Right renal cortex interstitium (tissue), 3 donors: ENCODE measurements at regions not wholly inside any gene's neighbourhood (a gene's known extent, or its start where the extent isn't known, plus 50 kb on each side); places are given as distances from the start of the nearest gene placed in this dataset.

Source experiments
- DNase-seq, 3 donors: peaks; one replicate each; pipeline ENCODE4 v3.0.0-alpha.2; 2013; ENCODE audit warnings: low read depth in 3 of 3, low spot score in 2 of 3

DNA sequence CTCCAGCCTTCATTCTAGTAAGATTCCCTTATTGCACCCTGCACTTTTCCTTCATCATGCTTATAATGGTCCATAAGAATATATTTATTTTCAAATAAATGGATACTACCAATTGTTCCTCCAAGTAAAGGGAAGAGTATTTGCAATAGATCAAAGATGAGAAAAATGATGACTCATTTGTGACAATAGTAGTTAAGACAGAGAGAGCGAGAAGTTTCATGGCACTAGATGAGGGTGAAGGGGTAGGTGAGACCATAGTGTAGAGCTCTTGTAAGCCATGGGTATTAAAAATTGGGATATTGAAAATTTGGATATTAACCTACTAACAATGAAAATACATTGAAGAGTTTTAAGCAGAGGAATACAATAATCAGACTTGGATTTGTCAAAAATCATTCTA is 404.6 kb downstream of the EFNA5 start:
- no peak for DNase-seq

- DNase-seq, result no peak
Measured at GRCh38 chr5:107265193-107265592, 405.5 kb downstream of the EFNA5 start.

DNA sequence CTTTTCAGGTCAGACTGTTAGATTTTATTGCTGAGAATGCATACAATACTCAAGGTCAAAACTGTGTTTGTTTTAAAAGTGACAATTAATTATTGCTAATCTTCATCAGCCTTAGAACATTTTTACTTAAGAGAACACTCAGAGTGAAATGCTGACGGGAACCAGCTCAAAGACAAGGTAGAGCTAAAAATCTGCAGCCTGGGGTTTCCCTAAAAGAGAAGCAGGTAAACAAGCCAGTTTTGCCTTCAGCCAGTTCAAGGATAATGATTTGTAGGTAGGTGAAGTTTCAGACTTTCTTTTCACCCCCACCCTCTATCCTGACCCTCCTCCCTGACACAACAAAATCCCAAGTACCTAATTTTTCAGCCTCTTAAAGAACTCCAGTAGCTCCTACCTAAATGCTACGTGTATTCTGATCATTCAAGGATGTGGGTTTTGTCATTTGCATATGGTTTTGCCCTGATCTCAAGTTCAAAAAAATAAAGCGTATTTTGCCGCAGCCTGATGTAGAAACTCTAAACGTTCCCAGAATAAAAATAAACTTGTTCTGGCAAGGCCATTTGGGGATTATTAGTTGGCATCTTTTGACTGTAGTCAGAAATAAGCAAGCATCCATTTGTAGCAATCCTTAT is 407.2 kb downstream of the EFNA5 start:
- no peak for DNase-seq

DNA sequence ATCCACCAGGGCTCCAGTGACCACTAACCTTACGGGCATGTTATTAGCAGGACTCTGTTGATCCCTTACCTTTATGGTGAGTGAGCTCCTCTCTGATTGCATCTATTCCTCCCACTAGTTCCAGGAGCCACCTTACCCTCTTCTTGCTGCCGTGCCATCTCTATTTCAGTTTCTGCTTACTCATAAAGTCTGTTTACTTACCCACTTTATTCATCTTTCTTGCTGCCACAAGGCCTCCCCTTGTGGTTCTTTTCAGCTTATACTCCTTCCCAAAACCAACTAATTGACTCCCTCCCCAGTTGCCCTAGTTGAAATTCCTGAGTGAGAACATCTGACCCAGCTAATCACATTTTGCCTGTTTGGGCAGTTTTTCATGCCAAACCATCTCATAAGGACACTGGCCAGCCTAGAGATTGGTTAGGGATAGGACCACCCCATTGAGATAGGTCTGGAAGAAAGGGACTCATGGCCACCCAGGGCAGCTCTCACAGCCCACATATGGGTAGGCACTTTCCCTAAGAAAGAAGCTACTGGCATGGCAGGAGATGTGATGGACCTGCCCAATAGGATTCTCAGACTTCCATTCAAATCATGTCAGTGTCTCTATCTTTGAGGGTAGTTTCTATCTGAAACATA is 412.7 kb downstream of the EFNA5 start:
- DNase-seq, result no peak

- DNase-seq, result no peak
Measured at GRCh38 chr5:107254902-107255234, 415.9 kb downstream of the EFNA5 start.

GRCh38 chr5:107254214-107254901 is 416.4 kb downstream of the EFNA5 start:
- DNase-seq, result no peak

- peak in 2 of 3 donors; percentile 25 to 49 for DNase-seq
Measured at GRCh38 chr5:107253246-107253645, 417.5 kb downstream of the EFNA5 start.

DNA sequence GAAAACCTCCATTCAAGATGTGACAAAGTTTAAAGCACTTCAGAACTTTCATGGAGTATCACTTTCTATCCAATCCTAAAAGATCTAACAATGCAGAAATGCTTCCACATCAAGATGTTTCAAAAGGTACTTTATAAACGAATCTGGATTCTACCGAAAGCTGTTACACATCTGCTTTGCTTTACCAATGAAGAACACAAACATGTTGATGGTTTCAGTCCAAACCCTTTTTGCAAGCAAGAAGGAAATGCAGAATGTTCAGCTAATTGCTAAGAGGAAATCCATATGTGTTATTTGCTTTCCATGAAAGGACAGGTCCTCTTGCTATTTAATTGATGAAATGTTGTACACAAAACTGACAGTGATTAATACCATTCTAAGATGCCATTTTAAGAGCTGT is 419.6 kb downstream of the EFNA5 start:
- DNase-seq, result no peak

GRCh38 chr5:107248066-107248695 is 422.6 kb downstream of the EFNA5 start:
- no peak for DNase-seq

DNA sequence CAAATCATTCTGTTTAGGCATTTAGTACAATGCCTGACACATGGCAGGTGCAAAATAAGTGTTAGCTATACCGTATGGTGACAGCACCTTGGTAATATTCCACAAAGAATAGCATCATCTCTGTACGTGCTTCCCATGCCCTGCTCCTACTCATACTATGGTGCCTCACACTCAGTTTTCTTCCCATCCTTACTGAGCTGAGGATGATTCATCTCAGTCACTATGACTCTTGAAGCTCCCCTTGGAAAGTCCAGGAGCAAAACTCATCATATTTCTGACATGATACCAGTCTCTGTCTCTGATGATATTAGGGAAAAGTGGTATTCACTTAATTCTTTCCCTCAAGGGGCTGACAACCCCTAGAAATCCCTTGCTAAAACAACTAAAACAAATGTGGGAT is 423.3 kb downstream of the EFNA5 start:
- no peak for DNase-seq

DNA sequence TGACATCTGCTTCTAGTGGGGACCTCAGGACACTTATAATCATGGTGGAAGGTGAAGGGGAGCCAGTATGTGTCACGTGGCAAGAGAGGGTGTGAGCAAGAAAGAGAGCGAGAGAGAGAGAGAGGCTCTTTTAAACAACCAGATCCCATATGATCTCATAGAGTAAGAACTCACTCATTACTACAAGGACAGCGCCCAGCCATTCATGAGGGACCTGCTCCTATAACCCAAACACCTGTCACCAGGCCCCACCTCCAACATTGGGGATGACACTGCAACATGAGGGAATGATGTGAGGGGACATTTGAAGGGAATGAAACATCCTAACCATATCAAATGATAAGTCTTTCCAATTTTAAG is 427.5 kb downstream of the EFNA5 start:
- no peak for DNase-seq

GRCh38 chr5:107242411-107243219 is 428.1 kb downstream of the EFNA5 start:
- DNase-seq, result no peak

GRCh38 chr5:107241841-107242240 is 428.9 kb downstream of the EFNA5 start:
- DNase-seq, result no peak

DNA sequence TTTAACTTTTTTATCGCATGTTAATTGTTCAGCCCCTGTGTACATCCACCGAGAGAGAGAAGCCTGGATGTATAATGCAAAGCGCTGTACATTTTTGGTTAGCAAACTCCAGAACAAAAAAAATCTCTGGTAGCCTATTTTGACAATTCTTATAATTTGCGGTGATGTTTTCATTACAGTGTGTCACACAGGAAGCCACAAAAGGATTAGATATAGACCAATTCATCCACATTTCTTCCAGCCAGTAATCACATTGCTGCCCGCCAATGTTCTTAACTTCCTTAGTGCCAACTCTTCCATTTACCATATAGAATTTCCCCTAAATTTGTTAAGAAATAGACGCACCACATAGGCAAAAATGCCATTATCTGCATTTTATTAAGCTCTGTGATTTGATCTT is 435.6 kb downstream of the EFNA5 start:
- DNase-seq, result no peak

DNA sequence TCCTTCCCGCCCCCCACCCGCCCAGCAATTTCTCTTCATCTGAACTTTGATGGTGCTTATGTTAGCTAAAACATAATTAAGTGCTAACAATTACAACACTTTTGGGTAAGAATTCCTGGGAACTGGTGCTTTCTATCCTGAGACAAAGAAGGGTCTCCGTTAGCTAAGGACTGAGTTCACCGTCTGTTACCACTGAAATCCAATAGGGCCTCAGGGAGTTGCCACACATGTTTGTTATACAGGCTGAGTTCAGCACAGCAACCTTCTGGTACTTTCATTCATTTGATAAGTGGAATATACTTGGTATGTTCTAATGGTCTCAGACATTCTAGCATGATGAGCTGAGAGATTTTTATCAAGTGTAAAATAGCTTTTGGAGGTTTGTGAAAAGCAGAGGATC is 437.9 kb downstream of the EFNA5 start:
- no peak for DNase-seq

DNA sequence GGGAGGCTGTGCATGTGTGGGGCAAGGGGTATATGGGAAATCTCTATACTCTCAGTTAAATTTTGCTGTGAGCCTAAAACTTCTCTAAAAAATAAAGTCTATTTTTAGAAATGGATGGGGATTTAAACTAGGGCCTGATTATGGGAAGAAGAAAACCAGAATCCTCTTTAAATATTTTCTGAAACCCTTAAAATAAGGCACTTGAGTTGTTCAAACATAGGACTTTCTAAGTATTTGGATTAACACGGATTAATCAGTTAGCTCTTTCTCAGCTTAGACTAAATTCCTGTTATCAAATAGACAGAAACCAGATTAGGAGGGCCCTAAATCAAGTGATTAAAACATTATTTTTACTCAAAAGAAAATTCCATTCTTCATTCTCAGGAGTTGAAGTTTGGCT is 438.4 kb downstream of the EFNA5 start:
- no peak for DNase-seq

DNA sequence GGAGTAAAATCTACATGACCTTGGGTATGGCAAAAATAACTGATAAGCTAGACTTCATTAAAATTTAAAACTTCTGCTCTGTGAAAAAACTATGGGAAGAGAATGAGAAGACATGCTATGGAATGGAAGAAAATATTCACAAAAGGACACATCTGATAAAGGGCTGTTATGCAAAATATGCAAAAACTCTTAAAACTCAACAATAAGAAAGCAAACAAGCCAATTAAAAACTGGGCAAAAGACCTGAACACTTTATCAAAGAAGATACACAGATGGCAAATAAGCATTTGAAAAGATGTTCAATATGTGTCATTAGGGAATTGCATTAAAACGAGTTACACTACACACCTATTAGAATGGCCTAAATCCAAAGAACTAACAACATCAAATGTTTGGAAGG is 439.5 kb downstream of the EFNA5 start:
- no peak for DNase-seq

- DNase-seq, result no peak
Measured at GRCh38 chr5:107230367-107230766, 440.4 kb downstream of the EFNA5 start.

GRCh38 chr5:107228226-107228625 is 442.5 kb downstream of the EFNA5 start:
- DNase-seq, result no peak

DNA sequence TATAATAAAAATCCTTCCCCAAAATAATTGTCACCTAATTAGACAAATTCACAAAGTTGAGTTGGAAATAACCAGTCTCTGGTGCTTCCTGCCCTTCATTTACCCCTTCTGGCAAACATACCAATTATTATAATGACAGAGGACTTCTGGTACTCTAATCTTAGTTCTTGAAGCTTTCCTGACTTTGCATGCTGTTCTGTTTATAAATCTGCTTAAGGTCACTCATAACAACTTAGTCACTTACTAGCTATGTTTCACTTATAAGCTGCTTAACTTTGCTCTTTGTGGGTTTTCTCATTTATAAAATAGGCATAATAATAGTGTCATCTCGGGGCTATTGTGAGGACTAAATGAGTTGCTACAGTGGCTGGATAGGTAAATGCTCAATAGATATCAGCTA is 446.5 kb downstream of the EFNA5 start:
- DNase-seq, result no peak

GRCh38 chr5:107223066-107223465 is 447.7 kb downstream of the EFNA5 start:
- no peak for DNase-seq
